HFFc6 (cell line): ENCODE measurements at regions not wholly inside any gene's neighbourhood (a gene's known extent, or its start where the extent isn't known, plus 50 kb on each side); places are given as distances from the start of the nearest gene placed in this dataset.

ENCODE experiments used
- DNase-seq: peaks from one replicate; pipeline ENCODE4 v3.0.0-alpha.2; 2018
- H3K27ac Mint-ChIP-seq: 2 replicates; pipeline ENCODE4 v1.8.0; 2020; ENCODE audit warnings: mild to moderate bottlenecking, mixed read lengths
- H3K27me3 Mint-ChIP-seq: 2 replicates; pipeline ENCODE4 v1.8.0; 2021; ENCODE audit warnings: mild to moderate bottlenecking, moderate library complexity, mixed read lengths; ENCODE audit not compliant: insufficient read depth
- H3K36me3 Mint-ChIP-seq: 2 replicates; pipeline ENCODE4 v1.8.0; 2021; ENCODE audit warnings: low read depth, mixed read lengths
- H3K4me1 Mint-ChIP-seq: 2 replicates; pipeline ENCODE4 v1.8.0; 2020; ENCODE audit warnings: low read depth, mixed read lengths
- H3K4me3 Mint-ChIP-seq: 2 replicates; pipeline ENCODE4 v1.8.0; 2020; ENCODE audit warnings: mild to moderate bottlenecking, moderate library complexity, mixed read lengths
- H3K9me3 Mint-ChIP-seq: 2 replicates; pipeline ENCODE4 v1.8.0; 2020; ENCODE audit warnings: mild to moderate bottlenecking, mixed read lengths
- CTCF ChIP-seq: fragments of 200-600 bp; sonication (generic); IDR thresholded peaks from 2 replicates; pipeline ENCODE4 v1.5.0; 2021; ENCODE audit warnings: antibody characterized with exemption, mild to moderate bottlenecking

GRCh38 chr11:28858076-28858475 lies 749.9 kb downstream of the METTL15 start:
- Mint-ChIP-seq H3K27me3 (no peaks in the 10 kb centered on the region), H3K36me3 (peaks cover 27% of the 10 kb centered on the region; the same call in 1 of the 2 replicates), H3K4me1 (peaks cover 41% of the 10 kb centered on the region), H3K4me3 (no peak overlapping the region), H3K27ac (no peak overlapping the region; the same call in none of the 2 replicates), H3K9me3 (peaks cover 18% of the 10 kb centered on the region)
- DNase-seq: no peak
- no peak for TF ChIP-seq CTCF

- no peak overlapping the region for H3K27ac Mint-ChIP-seq
- H3K4me3 Mint-ChIP-seq: no peak overlapping the region; the same call in 1 of the 2 replicates
These were observed 740.9 kb downstream of the METTL15 start for GRCh38 chr11:28849053-28849452.

GRCh38 chr11:28842716-28843115 lies 734.5 kb downstream of the METTL15 start:
- H3K36me3 Mint-ChIP-seq: no peaks in the 10 kb centered on the region; the same call in 1 of the 2 replicates

More at GRCh38 chr11:28849053-28849452, 740.9 kb downstream of the METTL15 start:
- Mint-ChIP-seq H3K4me1 (peaks cover 28% of the 10 kb centered on the region), H3K27me3 (no peaks in the 10 kb centered on the region; the same call in 1 of the 2 replicates), H3K9me3 (peaks cover 16% of the 10 kb centered on the region), H3K36me3 (peaks cover 16% of the 10 kb centered on the region)
- DNase-seq: no peak
- no peak for TF ChIP-seq CTCF

GRCh38 chr11:28838741-28839140 lies 730.6 kb downstream of the METTL15 start:
- DNase-seq: peak; percentile 28
- H3K27me3 Mint-ChIP-seq: no peaks in the 10 kb centered on the region

More at GRCh38 chr11:28842716-28843115, 734.5 kb downstream of the METTL15 start:
- no peaks in the 10 kb centered on the region; the same call in 1 of the 2 replicates for H3K9me3 Mint-ChIP-seq
- H3K27me3 Mint-ChIP-seq: no peaks in the 10 kb centered on the region; the same call in 1 of the 2 replicates
- no peak for DNase-seq
- H3K27ac Mint-ChIP-seq: no peak overlapping the region
- H3K4me3 Mint-ChIP-seq: no peak overlapping the region
- peaks cover 2% of the 10 kb centered on the region for H3K4me1 Mint-ChIP-seq
- no peak for TF ChIP-seq CTCF

GRCh38 chr11:28837599-28837998 lies 729.4 kb downstream of the METTL15 start:
- peak overlapping the region; percentile 95 for H3K27ac Mint-ChIP-seq
- H3K4me1 Mint-ChIP-seq: peaks cover 50% of the 10 kb centered on the region
- no peak overlapping the region; the same call in 1 of the 2 replicates for H3K4me3 Mint-ChIP-seq

More at GRCh38 chr11:28838741-28839140, 730.6 kb downstream of the METTL15 start:
- Mint-ChIP-seq H3K4me3 (no peak overlapping the region), H3K9me3 (no peaks in the 10 kb centered on the region), H3K4me1 (peaks cover 40% of the 10 kb centered on the region), H3K27ac (peak overlapping the region; percentile 75), H3K36me3 (peaks cover 4% of the 10 kb centered on the region; the same call in 1 of the 2 replicates)
- TF ChIP-seq CTCF: no peak

More at GRCh38 chr11:28837599-28837998, 729.4 kb downstream of the METTL15 start:
- Mint-ChIP-seq H3K27me3 (no peaks in the 10 kb centered on the region), H3K9me3 (no peaks in the 10 kb centered on the region), H3K36me3 (peaks cover 4% of the 10 kb centered on the region; the same call in 1 of the 2 replicates)
- no peak for TF ChIP-seq CTCF
- DNase-seq: no peak
